H1 (cell line): ENCODE measurements at regions not wholly inside any gene's neighbourhood (a gene's known extent, or its start where the extent isn't known, plus 50 kb on each side); places are given as distances from the start of the nearest gene placed in this dataset.

ENCODE experiments used
- CTCF ChIA-PET: fragments of 300-600 bp; sonication (Branson Sonifier 250); formaldehyde crosslinking; loops from one replicate; lab custom pipeline; 2021; ENCODE audit not compliant: partially characterized antibody; lab: Charles Lee
- POLR2A ChIA-PET: fragments of 300-600 bp; sonication (Branson Sonifier 250); formaldehyde crosslinking; loops from one replicate; lab custom pipeline; 2021; ENCODE audit warnings: inconsistent platforms; ENCODE audit not compliant: partially characterized antibody; lab: Charles Lee
- DNase-seq, 2 experiments: peaks; one replicate each; pipeline versions ENCODE4 v3.0.0 to v3.0.0-alpha.2; 2010 to 2022; ENCODE audit warnings: low spot score in 2 of 2, low read depth in 1 of 2, mixed read lengths in 1 of 2
- FAIRE-seq: peaks from 2 replicates; lab custom pipeline; 2011; peaks lifted over from hg19 to GRCh38; lab: Jason Lieb, UNC
- H2AFZ ChIP-seq: 2 replicates; pipeline ENCODE4 v1.8.1; 2012; ENCODE audit warnings: low read length, inconsistent platforms
- H2AK5ac ChIP-seq: 2 replicates; pipeline ENCODE4 v1.6.1; 2013; ENCODE audit warnings: low read depth, low read length
- H2BK120ac ChIP-seq: replicated peaks from 2 replicates; pipeline ENCODE3; 2013; ENCODE audit warnings: low read depth, low read length, inconsistent platforms
- H2BK12ac ChIP-seq: 2 replicates; pipeline ENCODE4 v1.6.1; 2013; ENCODE audit warnings: low read depth, low read length
- H2BK15ac ChIP-seq: 2 replicates; pipeline ENCODE4 v1.6.1; 2013; ENCODE audit warnings: low read length
- H2BK20ac ChIP-seq: 2 replicates; pipeline ENCODE4 v1.6.1; 2013; ENCODE audit warnings: low read length
- H2BK5ac ChIP-seq: 2 replicates; pipeline ENCODE4 v1.6.1; 2013; ENCODE audit warnings: low read depth, low read length
- H3K14ac ChIP-seq: 2 replicates; pipeline ENCODE4 v1.6.1; 2013; ENCODE audit warnings: inconsistent platforms; ENCODE audit not compliant: insufficient read length
- H3K18ac ChIP-seq: 2 replicates; pipeline ENCODE4 v1.6.1; 2013; ENCODE audit warnings: low read length; ENCODE audit errors: extremely low read depth
- H3K23ac ChIP-seq: 2 replicates; pipeline ENCODE4 v1.6.1; 2013; ENCODE audit warnings: inconsistent platforms; ENCODE audit not compliant: insufficient read length
- H3K23me2 ChIP-seq: 2 replicates; pipeline ENCODE4 v1.6.1; 2013; ENCODE audit warnings: low read depth, low read length
- H3K27ac ChIP-seq: 2 replicates; pipeline ENCODE4 v1.6.1; 2011; ENCODE audit warnings: low read depth, low read length, inconsistent platforms
- H3K27me3 ChIP-seq, 4 experiments: replicated peaks in 1 of 4; 1 replicate in 1 of 4; 2 replicates in 3 of 4; pipeline versions ENCODE4 v1.6.1 to v1.8.1; 2011 to 2013; ENCODE audit warnings: low read length in 3 of 4, mild to moderate bottlenecking in 3 of 4, inconsistent platforms in 2 of 4, mixed read lengths in 2 of 4, moderate library complexity in 1 of 4; ENCODE audit not compliant: control insufficient read depth in 3 of 4, insufficient read depth in 3 of 4; ENCODE audit errors: extremely low read depth in 1 of 4
- H3K36me3 ChIP-seq, 4 experiments: 2 replicates each; pipeline versions ENCODE4 v1.6.1 to v1.8.1; 2011 to 2013; ENCODE audit warnings: mild to moderate bottlenecking in 4 of 4, low read length in 3 of 4, moderate library complexity in 2 of 4, control low read depth in 1 of 4, inconsistent platforms in 1 of 4; ENCODE audit not compliant: insufficient read depth in 4 of 4, control insufficient read depth in 2 of 4
- H3K4ac ChIP-seq: replicated peaks from 2 replicates; pipeline ENCODE3; 2013; ENCODE audit warnings: low read length, low read depth, mixed read lengths, inconsistent platforms; ENCODE audit not compliant: insufficient read length
- H3K4me1 ChIP-seq, 4 experiments: replicated peaks in 1 of 4; 1 replicate in 1 of 4; 2 replicates in 3 of 4; pipeline versions ENCODE4 v1.6.1 to v1.8.1; 2011 to 2013; ENCODE audit warnings: low read length in 3 of 4, inconsistent platforms in 2 of 4, mixed read lengths in 1 of 4; ENCODE audit not compliant: insufficient read depth in 4 of 4, control insufficient read depth in 3 of 4
- H3K4me2 ChIP-seq, 2 experiments: 2 replicates each; pipeline versions ENCODE4 v1.6.1 to v1.8.1; 2011 to 2013; ENCODE audit warnings: low read depth in 2 of 2, low read length in 2 of 2, control low read depth in 1 of 2, inconsistent platforms in 1 of 2, mild to moderate bottlenecking in 1 of 2; ENCODE audit not compliant: insufficient read depth in 1 of 2
- H3K4me3 ChIP-seq, 4 experiments: fragments of 200-600, 300-600 bp in 1 of 4; sonication (generic), shearing (Covaris generic), sonication (Bioruptor Twin) in 1 of 4; 2 replicates each; pipeline versions ENCODE4 v1.5.1 to v1.8.1; 2011 to 2016; ENCODE audit warnings: low read length in 4 of 4, low read depth in 3 of 4, control low read depth in 2 of 4, inconsistent platforms in 2 of 4, mild to moderate bottlenecking in 2 of 4, mixed read lengths in 1 of 4, moderate library complexity in 1 of 4; ENCODE audit not compliant: insufficient read depth in 2 of 4; ENCODE audit errors: extremely low read depth in 1 of 4
- H3K56ac ChIP-seq: replicated peaks from 2 replicates; pipeline ENCODE3; 2013; ENCODE audit warnings: low read depth, mild to moderate bottlenecking, mixed read lengths, low read length, inconsistent platforms; ENCODE audit not compliant: insufficient read length
- H3K79me1 ChIP-seq: 2 replicates; pipeline ENCODE4 v1.6.1; 2013; ENCODE audit warnings: low read depth, low read length, control low read depth
- H3K79me2 ChIP-seq, 2 experiments: 2 replicates each; pipeline versions ENCODE4 v1.6.1 to v1.8.1; 2012 to 2013; ENCODE audit warnings: low read length in 2 of 2, mild to moderate bottlenecking in 2 of 2, inconsistent platforms in 1 of 2; ENCODE audit not compliant: insufficient read depth in 2 of 2, control insufficient read depth in 1 of 2
- H3K9ac ChIP-seq, 4 experiments: replicated peaks in 1 of 4; 1 replicate in 1 of 4; 2 replicates in 3 of 4; pipeline versions ENCODE4 v1.6.1 to v1.8.1; 2011 to 2013; ENCODE audit warnings: low read depth in 3 of 4, low read length in 3 of 4, control low read depth in 2 of 4, mild to moderate bottlenecking in 2 of 4, moderate library complexity in 2 of 4, inconsistent platforms in 1 of 4; ENCODE audit errors: extremely low read depth in 1 of 4
- H3K9me3 ChIP-seq, 2 experiments: 2 replicates each; pipeline versions ENCODE4 v1.6.1 to v1.8.1; 2012 to 2013; ENCODE audit warnings: mild to moderate bottlenecking in 2 of 2, moderate library complexity in 2 of 2, control low read depth in 1 of 2, inconsistent platforms in 1 of 2, low read depth in 1 of 2, low read length in 1 of 2, mixed read lengths in 1 of 2; ENCODE audit not compliant: insufficient read depth in 2 of 2
- H4K20me1 ChIP-seq, 2 experiments: replicated peaks in 1 of 2; 2 replicates each; pipeline versions ENCODE3 to v1.8.1; 2011 to 2013; ENCODE audit warnings: inconsistent platforms in 2 of 2, low read length in 2 of 2, mild to moderate bottlenecking in 1 of 2; ENCODE audit not compliant: insufficient read depth in 2 of 2, control insufficient read depth in 1 of 2
- H4K5ac ChIP-seq: 2 replicates; pipeline ENCODE4 v1.6.1; 2013; ENCODE audit warnings: low read length, low read depth, mixed read lengths, inconsistent platforms; ENCODE audit not compliant: insufficient read length
- H4K8ac ChIP-seq: 2 replicates; pipeline ENCODE4 v1.8.0; 2013; ENCODE audit warnings: mild to moderate bottlenecking, moderate library complexity, low read length, inconsistent platforms; ENCODE audit not compliant: insufficient read depth; ENCODE audit errors: extremely low read depth
- H4K91ac ChIP-seq: replicated peaks from 2 replicates; pipeline ENCODE3; 2013; ENCODE audit warnings: low read length, mixed read lengths, inconsistent platforms; ENCODE audit not compliant: insufficient read length
- CBX5 ChIP-seq: fragments of 300-800, 300-1000 bp; sonication (generic); IDR thresholded peaks from 2 replicates; pipeline ENCODE4 v1.7.1; 2016; ENCODE audit warnings: antibody characterized with exemption, low read length, low read depth
- CHD1 ChIP-seq: IDR thresholded peaks from 2 replicates; pipeline ENCODE4 v1.6.1; 2012; ENCODE audit warnings: low read depth, low read length, improper control_type of control experiment
- KDM4A ChIP-seq: IDR thresholded peaks from one replicate; pipeline ENCODE4 v1.7.1; 2012; ENCODE audit warnings: low read depth, mild to moderate bottlenecking, moderate library complexity, low read length, inconsistent platforms; ENCODE audit not compliant: severe bottlenecking
- POU5F1 ChIP-seq: IDR thresholded peaks from 2 replicates; pipeline ENCODE4 v1.6.1; 2011; ENCODE audit warnings: low read depth, mild to moderate bottlenecking, low read length, moderate library complexity
- SIN3A ChIP-seq, 2 experiments: IDR thresholded peaks in 1 of 2; conservative IDR thresholded peaks in 1 of 2; 2 replicates each; pipeline ENCODE4 v1.6.1; 2011 to 2012; ENCODE audit warnings: low read length in 2 of 2, improper control_type of control experiment in 1 of 2, low read depth in 1 of 2, mild to moderate bottlenecking in 1 of 2
- SIX5 ChIP-seq: IDR thresholded peaks from 2 replicates; pipeline ENCODE4 v1.6.1; 2011; ENCODE audit warnings: mild to moderate bottlenecking, low read depth, low read length
- TAF1 ChIP-seq: IDR thresholded peaks from 2 replicates; pipeline ENCODE4 v1.6.1; 2011; ENCODE audit warnings: mild to moderate bottlenecking, low read depth, low read length
- TAF7 ChIP-seq: optimal IDR thresholded peaks from 2 replicates; pipeline ENCODE3; 2011; ENCODE audit warnings: low read depth, mild to moderate bottlenecking, inconsistent platforms, low read length, moderate library complexity, borderline replicate concordance
- WGBS, 2 experiments: shearing (Covaris generic) in 1 of 2; methylation state at CpG; one replicate each; pipeline versions ENCODE4 v1.1.6 to v1.1.7; 2013 to 2015; ENCODE audit warnings: low lambda C conversion rate in 2 of 2, mixed read lengths in 2 of 2, inconsistent platforms in 1 of 2, low coverage in 1 of 2, missing lambda C conversion rate in 1 of 2; ENCODE audit not compliant: insufficient replicate concordance in 2 of 2, insufficient coverage in 1 of 2, insufficient read length in 1 of 2; ENCODE audit errors: extremely low coverage in 1 of 2, missing lambda C conversion rate in 1 of 2; 5-methylcytosine and 5-hydroxymethylcytosine counted together
- TF ChIP-seq, protein P1 (sequence below), 3 experiments: IDR thresholded peaks; 1 replicate in 2 of 3; 2 replicates in 1 of 3; pipeline versions ENCODE4 v1.5.1 to v1.6.1; 2011; ENCODE audit warnings: low read length in 3 of 3, mild to moderate bottlenecking in 3 of 3, inconsistent platforms in 2 of 3, low read depth in 1 of 3, moderate library complexity in 1 of 3; ENCODE audit not compliant: insufficient read depth in 1 of 3; ENCODE audit errors: control extremely low read depth in 1 of 3

DNA sequence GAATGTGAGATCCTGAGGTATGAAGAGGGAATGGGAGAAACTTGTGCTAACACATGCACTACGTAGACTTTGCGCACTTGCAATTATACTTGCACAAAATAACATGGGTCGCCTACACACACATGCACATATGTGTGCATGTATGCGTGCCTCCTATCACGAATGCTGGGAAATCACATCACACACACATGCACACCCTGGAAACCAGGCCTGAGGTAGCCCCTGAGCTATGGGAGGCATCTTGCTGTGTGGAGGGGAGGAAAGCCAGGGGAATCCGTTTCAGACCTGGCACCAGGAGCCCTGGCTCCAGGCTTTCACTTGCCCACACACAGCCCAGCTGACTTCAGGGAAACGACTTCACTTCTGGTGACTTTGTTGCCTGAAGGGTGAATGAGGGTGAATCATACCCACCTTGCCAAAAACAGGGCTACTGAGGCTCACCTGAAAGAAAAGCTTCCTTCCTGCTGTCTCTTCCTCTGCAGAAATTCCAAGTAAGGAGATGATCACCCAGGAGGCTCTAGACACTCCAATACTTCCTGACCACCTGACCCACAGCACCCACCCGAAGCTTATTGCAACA is 136.0 kb upstream of the NGF start:
- H3K9ac ChIP-seq: no peak overlapping the region
- no peak overlapping the region for H2BK120ac ChIP-seq
- H2BK15ac ChIP-seq: no peak overlapping the region
- no peak overlapping the region for H3K4me3 ChIP-seq
- H3K27ac ChIP-seq: no peak overlapping the region
- no peak overlapping the region for H4K91ac ChIP-seq
- no peak for DNase-seq
- no peaks in the 10 kb centered on the region for H3K27me3 ChIP-seq
- H3K79me2 ChIP-seq: no peaks in the 10 kb centered on the region
- no peaks in the 10 kb centered on the region for H3K36me3 ChIP-seq
- H3K23me2 ChIP-seq: no peaks in the 10 kb centered on the region
- no peaks in the 10 kb centered on the region for H3K79me1 ChIP-seq
- 74% methylated on average over 8 of the region's 8 CpGs; no CpG with 5 or more reads in 1 of the 2 experiments for WGBS, 2 experiments
- ChIA-PET CTCF (interaction anchor here (1.1 to 7.2 kb wide), 2 partner anchors 122 to 335 kb away, joined by 7 to 123 read pairs; no protein-coding TSS in a partner anchor), POLR2A (no interaction called here)
- H3K14ac ChIP-seq: no peak overlapping the region
- H3K9me3 ChIP-seq: no peaks in the 10 kb centered on the region
- no peak overlapping the region for H3K18ac ChIP-seq
- no peak overlapping the region for H3K4ac ChIP-seq
- H2AK5ac ChIP-seq: no peak overlapping the region
- no peak overlapping the region for H3K23ac ChIP-seq
- no peak overlapping the region for H2AFZ ChIP-seq
- H3K4me2 ChIP-seq: no peak overlapping the region
- no peaks in the 10 kb centered on the region; a peak in 1 of 7 replicates for H3K4me1 ChIP-seq
- TF ChIP-seq, protein P1, sequence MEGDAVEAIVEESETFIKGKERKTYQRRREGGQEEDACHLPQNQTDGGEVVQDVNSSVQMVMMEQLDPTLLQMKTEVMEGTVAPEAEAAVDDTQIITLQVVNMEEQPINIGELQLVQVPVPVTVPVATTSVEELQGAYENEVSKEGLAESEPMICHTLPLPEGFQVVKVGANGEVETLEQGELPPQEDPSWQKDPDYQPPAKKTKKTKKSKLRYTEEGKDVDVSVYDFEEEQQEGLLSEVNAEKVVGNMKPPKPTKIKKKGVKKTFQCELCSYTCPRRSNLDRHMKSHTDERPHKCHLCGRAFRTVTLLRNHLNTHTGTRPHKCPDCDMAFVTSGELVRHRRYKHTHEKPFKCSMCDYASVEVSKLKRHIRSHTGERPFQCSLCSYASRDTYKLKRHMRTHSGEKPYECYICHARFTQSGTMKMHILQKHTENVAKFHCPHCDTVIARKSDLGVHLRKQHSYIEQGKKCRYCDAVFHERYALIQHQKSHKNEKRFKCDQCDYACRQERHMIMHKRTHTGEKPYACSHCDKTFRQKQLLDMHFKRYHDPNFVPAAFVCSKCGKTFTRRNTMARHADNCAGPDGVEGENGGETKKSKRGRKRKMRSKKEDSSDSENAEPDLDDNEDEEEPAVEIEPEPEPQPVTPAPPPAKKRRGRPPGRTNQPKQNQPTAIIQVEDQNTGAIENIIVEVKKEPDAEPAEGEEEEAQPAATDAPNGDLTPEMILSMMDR (IDR thresholded peaks at IDR 0.05; ENCODE audit: control extremely low read depth in 1 of 3, insufficient read depth in 1 of 3, low read depth in 1 of 3, low read length in 3 of 3): no peak
- TF ChIP-seq KDM4A (no peak), TAF7 (no peak), CHD1 (no peak), SIX5 (no peak), TAF1 (no peak), SIN3A (conservative IDR thresholded peaks at IDR 0.05 in 1 of 2, IDR thresholded peaks at IDR 0.05 in 1 of 2; ENCODE audit: low read depth in 1 of 2, low read length in 2 of 2) (no peak), POU5F1 (no peak), CBX5 (no peak)
- H3K56ac ChIP-seq: no peak overlapping the region
- H2BK5ac ChIP-seq: no peak overlapping the region
- H2BK12ac ChIP-seq: no peak overlapping the region
- FAIRE-seq: no peak
- H2BK20ac ChIP-seq: no peak overlapping the region
- H4K5ac ChIP-seq: no peak overlapping the region
- no peaks in the 10 kb centered on the region for H4K20me1 ChIP-seq
- H4K8ac ChIP-seq: no peak overlapping the region
